Peyer's patch (tissue), 4 donors: ENCODE measurements at regions not wholly inside any gene's neighbourhood (a gene's known extent, or its start where the extent isn't known, plus 50 kb on each side); places are given as distances from the start of the nearest gene placed in this dataset.

Experiments
- DNase-seq, 3 donors: peaks; one replicate each; pipeline ENCODE4 v3.0.0-alpha.2; 2017 to 2019
- H3K27ac ChIP-seq, 4 donors: fragments of 200-600 bp; sonication (generic); one replicate each; pipeline ENCODE4 v1.5.1; 2016 to 2019
- H3K27me3 ChIP-seq, 2 donors: fragments of 200-600 bp; sonication (generic); one replicate each; pipeline ENCODE4 v1.5.1; 2019
- H3K36me3 ChIP-seq, 3 donors: fragments of 200-600 bp; sonication (generic); one replicate each; pipeline ENCODE4 v1.5.1; 2016 to 2019
- H3K4me1 ChIP-seq, 4 donors: fragments of 200-600 bp; sonication (generic); one replicate each; pipeline ENCODE4 v1.5.1; 2016 to 2019
- H3K4me3 ChIP-seq, 4 donors: fragments of 200-600 bp; sonication (generic); 1 replicate in 3 of 4; 2 replicates in 1 of 4; pipeline ENCODE4 v1.5.1; 2016 to 2019; ENCODE audit warnings: mild to moderate bottlenecking in 1 of 4
- H3K9me3 ChIP-seq, 4 donors: fragments of 200-600 bp; sonication (generic); one replicate each; pipeline ENCODE4 v1.5.1; 2016 to 2019; ENCODE audit warnings: mild to moderate bottlenecking in 1 of 4
- POLR2A ChIP-seq, 2 donors: fragments of 450-650 bp; IDR thresholded peaks; one replicate each; pipeline ENCODE4 v1.5.1; 2017; ENCODE audit warnings: antibody characterized with exemption in 2 of 2, mild to moderate bottlenecking in 2 of 2, moderate library complexity in 2 of 2
- TF ChIP-seq, protein P1 (sequence below), 6 experiments: fragments of 450-650 bp in 4 of 6; fragments of 200-600 bp in 2 of 6; sonication (generic) in 1 of 6; IDR thresholded peaks; one replicate each; pipeline ENCODE4 v1.5.1; 2017 to 2019; ENCODE audit warnings: antibody characterized with exemption in 6 of 6, mild to moderate bottlenecking in 3 of 6, moderate library complexity in 1 of 6

DNA sequence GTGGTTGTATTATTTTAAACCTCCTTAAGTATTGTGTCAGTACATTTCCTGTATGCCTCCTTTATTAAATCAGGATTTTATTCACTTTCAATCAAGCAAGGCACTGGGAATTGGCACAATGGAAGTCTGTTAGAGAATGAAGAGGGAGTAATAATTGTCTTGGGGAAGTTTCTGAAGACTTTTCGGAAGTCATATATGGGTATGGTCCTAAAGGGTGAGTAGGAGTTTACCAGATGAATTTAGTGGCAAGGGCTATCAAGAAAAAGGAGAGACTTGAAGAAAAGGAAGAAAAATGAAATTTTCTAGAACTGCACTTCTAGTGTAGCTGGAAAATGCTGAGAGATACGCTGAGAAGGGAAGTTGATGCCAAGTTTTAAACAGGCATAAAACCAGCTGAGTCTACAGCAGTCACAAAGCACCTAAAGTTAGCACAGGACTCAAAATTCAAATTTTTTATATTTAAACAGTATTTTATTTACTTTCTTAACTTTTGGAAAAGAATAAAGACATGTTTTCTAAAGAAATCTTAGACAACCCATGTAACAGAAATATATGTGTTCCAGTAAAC, 184.9 kb downstream of the SMC2 start:
- no peak overlapping the region for H3K27ac ChIP-seq
- TF ChIP-seq, protein P1, sequence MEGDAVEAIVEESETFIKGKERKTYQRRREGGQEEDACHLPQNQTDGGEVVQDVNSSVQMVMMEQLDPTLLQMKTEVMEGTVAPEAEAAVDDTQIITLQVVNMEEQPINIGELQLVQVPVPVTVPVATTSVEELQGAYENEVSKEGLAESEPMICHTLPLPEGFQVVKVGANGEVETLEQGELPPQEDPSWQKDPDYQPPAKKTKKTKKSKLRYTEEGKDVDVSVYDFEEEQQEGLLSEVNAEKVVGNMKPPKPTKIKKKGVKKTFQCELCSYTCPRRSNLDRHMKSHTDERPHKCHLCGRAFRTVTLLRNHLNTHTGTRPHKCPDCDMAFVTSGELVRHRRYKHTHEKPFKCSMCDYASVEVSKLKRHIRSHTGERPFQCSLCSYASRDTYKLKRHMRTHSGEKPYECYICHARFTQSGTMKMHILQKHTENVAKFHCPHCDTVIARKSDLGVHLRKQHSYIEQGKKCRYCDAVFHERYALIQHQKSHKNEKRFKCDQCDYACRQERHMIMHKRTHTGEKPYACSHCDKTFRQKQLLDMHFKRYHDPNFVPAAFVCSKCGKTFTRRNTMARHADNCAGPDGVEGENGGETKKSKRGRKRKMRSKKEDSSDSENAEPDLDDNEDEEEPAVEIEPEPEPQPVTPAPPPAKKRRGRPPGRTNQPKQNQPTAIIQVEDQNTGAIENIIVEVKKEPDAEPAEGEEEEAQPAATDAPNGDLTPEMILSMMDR (IDR thresholded peaks at IDR 0.05): no peak
- no peak for TF ChIP-seq POLR2A (IDR thresholded peaks at IDR 0.05)
- H3K9me3 ChIP-seq: no peaks in the 10 kb centered on the region

DNA sequence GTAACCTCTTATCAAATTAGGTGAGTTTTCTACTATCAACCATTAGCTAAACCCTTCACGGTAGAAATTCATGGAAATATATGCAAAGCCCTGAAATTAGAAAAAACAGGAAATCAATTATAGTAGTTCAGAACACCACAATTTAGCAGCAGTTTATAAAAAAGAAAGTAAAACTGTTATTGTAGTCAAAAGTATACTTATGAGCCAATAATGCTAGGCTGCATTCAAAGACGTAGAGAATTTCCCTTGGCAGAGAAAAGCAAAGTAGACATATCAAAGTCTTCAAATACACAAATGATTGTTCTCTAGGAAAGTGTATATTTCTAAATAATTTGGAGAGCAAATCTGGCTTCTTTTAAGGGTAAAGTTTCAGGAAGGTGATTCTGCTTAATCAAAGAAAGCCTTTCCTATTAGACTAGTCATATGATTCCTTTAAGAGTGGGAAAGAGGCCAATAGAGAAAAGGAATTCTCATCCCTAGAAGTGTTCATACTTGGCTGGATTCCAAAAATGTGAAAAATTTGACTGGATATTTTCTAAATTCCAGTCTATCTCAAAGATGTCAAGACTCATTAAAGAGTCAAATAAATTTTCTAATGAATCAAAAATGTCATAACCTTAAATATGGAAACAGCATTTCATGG, 185.5 kb downstream of the SMC2 start:
- Histone ChIP-seq H3K4me3 (no peak overlapping the region), H3K27me3 (no peaks in the 10 kb centered on the region), H3K4me1 (no peaks in the 10 kb centered on the region), H3K27ac (no peak overlapping the region), H3K9me3 (no peaks in the 10 kb centered on the region), H3K36me3 (no peaks in the 10 kb centered on the region)
- TF ChIP-seq, protein P1 (IDR thresholded peaks at IDR 0.05): no peak
- no peak for TF ChIP-seq POLR2A (IDR thresholded peaks at IDR 0.05)
- DNase-seq: no peak

More for the DNA sequence above, 184.9 kb downstream of the SMC2 start:
- Histone ChIP-seq H3K36me3 (no peaks in the 10 kb centered on the region), H3K27me3 (no peaks in the 10 kb centered on the region), H3K4me3 (no peak overlapping the region), H3K4me1 (no peaks in the 10 kb centered on the region)
- no peak for DNase-seq

DNA sequence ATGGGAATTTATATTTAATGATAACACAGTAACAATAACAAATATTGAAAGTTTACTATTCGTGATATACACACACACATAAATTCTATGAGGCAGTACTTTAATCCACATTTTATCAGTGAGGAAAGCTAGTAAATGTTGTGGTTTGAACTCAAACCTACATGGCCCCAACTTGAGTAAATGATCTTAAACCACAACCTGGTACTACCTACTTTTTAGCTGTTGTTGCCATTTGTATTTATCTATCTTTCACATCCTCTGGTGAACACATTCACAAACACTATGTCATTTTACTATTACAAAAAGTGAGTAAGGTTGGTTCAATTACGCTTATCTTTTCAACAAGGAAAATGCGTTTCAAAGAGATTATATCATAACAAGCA, 186.1 kb downstream of the SMC2 start:
- no peak overlapping the region for H3K27ac ChIP-seq
- TF ChIP-seq, protein P1 (IDR thresholded peaks at IDR 0.05): no peak
- TF ChIP-seq POLR2A (IDR thresholded peaks at IDR 0.05): no peak
- no peak for DNase-seq
- no peak overlapping the region for H3K4me3 ChIP-seq
- H3K27me3 ChIP-seq: no peaks in the 10 kb centered on the region
- H3K9me3 ChIP-seq: no peaks in the 10 kb centered on the region
- H3K4me1 ChIP-seq: no peaks in the 10 kb centered on the region
- H3K36me3 ChIP-seq: no peaks in the 10 kb centered on the region

DNA sequence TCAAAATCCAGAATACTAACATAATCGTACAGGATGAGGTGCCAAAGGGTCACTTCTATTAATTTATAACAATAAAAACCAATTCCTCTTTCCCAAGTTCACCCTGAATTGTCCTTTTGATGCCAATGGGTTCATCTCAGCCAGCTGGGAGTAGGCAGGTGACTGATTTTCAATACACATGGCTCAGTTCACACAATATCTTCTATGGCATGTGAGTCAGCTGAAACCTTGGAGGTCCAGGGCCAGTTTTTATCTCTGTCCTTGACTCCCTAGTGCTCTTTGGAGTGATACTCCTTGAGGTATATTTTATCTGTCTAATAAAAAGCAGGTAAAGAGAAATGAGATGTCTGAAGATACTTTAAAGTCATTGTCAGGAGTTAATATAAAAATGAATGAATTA, 186.6 kb downstream of the SMC2 start:
- no peak overlapping the region for H3K4me3 ChIP-seq
- DNase-seq: no peak
- no peaks in the 10 kb centered on the region for H3K27me3 ChIP-seq
- H3K9me3 ChIP-seq: no peaks in the 10 kb centered on the region
- no peaks in the 10 kb centered on the region for H3K36me3 ChIP-seq
- TF ChIP-seq, protein P1 (IDR thresholded peaks at IDR 0.05): no peak
- no peak for TF ChIP-seq POLR2A (IDR thresholded peaks at IDR 0.05)
- H3K4me1 ChIP-seq: no peaks in the 10 kb centered on the region
- H3K27ac ChIP-seq: no peak overlapping the region

DNA sequence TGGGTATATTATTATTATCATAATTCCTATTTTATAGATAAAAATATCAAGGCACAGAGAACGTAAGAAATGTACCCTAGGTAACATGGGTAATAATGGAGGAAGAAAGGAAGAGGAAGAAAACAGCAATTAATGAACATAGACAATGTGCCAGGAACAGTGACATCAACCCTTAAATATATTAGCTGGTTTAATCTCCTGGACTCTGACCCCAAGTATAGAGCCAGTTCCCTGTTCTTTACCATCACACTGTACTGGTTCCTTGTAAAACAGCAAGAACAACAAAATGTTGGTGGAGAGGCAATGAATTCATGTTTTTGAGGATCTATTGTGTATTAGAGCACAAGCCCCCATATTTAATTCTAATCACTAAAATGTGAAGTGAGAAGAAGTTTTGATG, 192.1 kb downstream of the SMC2 start:
- Histone ChIP-seq H3K9me3 (no peaks in the 10 kb centered on the region), H3K4me3 (no peak overlapping the region), H3K27me3 (no peaks in the 10 kb centered on the region), H3K27ac (no peak overlapping the region), H3K4me1 (no peaks in the 10 kb centered on the region), H3K36me3 (no peaks in the 10 kb centered on the region)
- no peak for DNase-seq
- no peak for TF ChIP-seq POLR2A (IDR thresholded peaks at IDR 0.05)
- TF ChIP-seq, protein P1 (IDR thresholded peaks at IDR 0.05): no peak
